ENCODE measurements at regions not wholly inside any gene's neighbourhood (a gene's known extent, or its start where the extent isn't known, plus 50 kb on each side); places are given as distances from the start of the nearest gene placed in this dataset.

- TF ChIP-seq CTCF (IDR thresholded peaks at IDR 0.05; ENCODE audit: insufficient read depth, low read depth, low read length) (no peak), EZH2 (IDR thresholded peaks at IDR 0.05; ENCODE audit: insufficient read depth, low read length) (no peak)
These were observed 623.4 kb downstream of the PCDH17 start for GRCh38 chr13:58254943-58255342.
